Iris pigment epithelial cell (primary cell): ENCODE measurements at regions not wholly inside any gene's neighbourhood (a gene's known extent, or its start where the extent isn't known, plus 50 kb on each side); places are given as distances from the start of the nearest gene placed in this dataset.
A peak's percentile ranks its signal among the peaks of the same experiment; 100 is the strongest.

Source experiments
- DNase-seq: peaks from one replicate; pipeline ENCODE4 v3.0.0-alpha.2; 2011; ENCODE audit warnings: low read depth

DNA sequence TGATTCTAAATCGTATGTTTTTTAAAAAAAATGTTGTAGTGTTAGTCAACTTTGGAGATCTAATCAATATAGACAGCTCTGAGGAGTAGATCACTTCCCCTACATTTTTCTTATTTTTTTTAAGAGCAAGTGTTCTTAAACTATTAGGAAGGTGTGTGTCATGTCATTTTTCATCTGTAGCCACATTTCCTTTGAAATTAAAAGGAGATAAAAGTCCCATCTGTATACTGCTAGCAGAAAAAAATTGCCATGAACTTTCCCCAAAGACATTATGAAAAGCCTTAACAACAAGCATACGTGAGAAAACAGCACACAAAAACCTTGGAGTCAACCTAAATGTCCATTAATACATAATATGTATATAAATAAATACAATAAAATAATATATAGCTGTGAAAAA lies 286.6 kb downstream of the ETS1 start:
- no peak for DNase-seq

DNA sequence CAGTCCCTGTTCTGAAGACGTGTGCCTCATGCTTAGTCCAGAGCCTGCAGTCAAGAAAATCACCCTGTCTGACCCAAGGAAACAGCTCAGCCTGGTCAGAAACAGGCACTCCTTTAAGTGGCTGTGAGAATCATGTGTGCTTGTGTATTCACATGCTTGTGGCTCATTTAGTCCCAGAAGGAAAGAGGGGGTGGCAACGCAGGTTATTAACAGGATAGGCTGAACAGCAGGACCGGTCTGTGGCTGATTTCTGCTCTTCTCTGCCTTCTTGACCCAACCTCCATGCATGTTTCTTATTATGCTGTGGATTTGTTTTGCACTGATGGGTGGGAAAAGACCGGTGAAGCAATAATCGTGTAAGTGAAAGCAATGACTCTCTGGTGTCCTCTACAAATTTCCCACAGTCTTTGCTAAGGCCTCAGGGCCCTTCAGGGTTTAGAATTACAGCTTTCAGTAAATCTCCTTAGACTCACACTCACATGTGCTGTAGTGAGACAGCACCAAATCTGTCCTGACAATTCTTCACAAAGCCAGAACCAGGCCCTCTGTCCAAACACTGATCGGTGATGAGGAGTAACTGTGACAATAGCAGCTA lies 288.1 kb downstream of the ETS1 start:
- DNase-seq = peak; percentile 90

DNA sequence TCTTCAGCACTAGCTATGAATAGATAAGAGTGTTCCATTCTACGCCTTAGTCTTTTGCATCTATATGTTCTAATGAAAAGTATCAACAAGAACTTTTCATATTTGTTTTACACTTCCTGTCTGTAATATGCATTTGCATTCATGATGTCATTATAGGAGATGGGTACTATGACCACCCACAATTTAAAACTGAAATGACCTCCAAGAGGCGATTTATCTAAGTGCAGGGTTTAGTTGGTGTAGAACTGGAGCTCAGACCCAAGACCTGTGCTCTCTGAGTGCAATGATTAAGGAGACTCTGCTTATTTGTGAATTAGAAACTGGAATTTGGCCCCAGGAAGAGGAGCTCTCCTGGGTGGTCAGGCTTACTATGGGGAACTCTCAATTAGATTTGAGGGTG lies 289.1 kb downstream of the ETS1 start:
- no peak for DNase-seq

DNA sequence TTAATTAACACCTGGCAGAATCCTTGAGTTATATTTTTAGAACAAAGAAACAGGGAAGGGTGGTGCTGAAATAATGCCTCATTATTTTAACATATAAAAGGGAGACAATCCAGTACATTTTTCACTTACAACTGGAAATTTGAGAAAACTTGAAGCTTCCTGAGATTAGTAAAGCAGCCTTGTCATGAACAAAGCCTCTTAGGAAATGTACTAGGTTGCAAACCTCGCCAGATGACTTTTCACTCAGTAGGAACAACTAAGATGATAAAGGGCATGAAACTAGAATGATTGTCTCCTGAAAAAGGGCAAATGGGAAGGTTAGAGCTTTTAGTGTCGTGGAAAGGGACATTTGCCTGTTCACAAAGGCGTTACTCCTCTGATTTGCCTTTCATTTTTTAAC lies 289.6 kb downstream of the ETS1 start:
- DNase-seq = peak; percentile 30

DNA sequence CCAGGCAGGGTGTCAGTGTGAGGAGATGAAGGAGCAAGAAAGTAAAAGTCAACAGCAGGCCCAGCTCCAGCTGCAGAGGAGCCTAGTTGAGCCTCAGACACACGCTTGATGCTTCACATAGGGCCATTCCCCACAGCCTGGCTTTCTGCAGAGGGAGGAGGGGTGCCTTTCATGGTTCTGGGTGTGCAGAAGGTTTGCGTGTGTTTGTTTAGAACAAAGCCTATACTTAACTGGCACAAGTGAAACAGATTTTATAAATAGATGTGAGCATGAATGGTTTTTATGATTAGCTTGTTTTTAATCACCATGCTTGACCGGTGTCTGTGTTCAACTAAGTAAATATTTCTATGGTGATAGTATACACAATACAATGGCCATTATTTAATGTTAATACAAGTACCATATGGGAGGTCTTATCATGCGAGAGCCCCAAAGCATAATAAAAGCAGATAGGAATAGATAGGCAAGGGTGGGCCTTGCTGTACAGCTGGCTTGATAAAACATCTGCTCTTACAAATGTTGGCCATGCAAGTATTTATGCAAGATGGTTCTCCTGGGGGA lies 290.2 kb downstream of the ETS1 start:
- DNase-seq = no peak

DNA sequence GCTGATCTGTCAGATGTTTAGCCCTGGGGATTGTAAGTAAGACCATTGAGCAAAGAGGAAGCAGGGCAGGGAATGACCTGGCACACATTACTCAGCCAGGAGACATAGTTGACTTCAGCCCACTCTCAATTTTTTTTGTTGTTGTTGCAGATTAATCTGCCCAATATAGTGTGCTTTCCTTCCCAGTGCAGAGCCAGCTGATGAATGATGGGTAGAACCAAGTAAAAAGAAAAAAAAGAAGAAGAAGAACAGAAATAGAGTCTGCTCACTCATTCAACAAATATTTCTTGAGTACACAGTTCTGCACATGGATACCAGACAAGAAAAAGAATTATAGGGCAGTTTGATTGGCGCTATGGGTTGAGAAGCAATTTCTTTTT lies 292.7 kb downstream of the ETS1 start:
- DNase-seq = peak; percentile 47

DNA sequence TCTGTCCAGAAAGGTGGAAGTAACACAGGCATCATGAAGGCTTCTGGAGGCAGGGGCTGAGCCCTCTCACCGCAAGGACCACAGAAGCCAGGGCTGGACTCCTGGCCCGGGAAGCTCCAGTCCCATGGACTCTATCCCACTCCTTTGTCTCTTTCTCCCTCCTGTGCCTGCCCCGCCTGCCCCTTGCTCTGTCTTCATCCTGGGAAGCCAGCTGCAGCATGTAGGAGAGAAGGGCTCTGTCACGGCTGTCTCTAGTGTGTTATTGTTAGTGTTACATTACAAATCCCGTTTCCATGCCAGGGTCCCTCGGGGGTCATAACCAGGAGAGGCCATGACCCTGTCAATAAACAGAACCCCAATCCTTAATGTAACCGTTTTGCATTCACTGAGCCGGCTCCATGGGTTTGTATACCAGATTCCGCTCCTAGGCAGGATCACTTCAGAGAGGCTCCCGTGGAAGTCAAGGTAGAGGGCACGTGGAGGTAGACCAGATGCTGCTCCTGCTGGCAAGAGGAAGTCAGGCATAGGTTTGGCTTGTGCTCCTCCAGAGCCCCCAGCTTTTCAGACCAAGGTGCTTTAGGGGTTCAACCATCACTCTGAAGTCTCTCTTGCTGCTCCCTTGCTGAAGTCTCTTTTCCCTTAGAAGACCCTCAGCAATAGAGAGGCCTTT lies 293.2 kb downstream of the ETS1 start:
- DNase-seq = no peak

DNA sequence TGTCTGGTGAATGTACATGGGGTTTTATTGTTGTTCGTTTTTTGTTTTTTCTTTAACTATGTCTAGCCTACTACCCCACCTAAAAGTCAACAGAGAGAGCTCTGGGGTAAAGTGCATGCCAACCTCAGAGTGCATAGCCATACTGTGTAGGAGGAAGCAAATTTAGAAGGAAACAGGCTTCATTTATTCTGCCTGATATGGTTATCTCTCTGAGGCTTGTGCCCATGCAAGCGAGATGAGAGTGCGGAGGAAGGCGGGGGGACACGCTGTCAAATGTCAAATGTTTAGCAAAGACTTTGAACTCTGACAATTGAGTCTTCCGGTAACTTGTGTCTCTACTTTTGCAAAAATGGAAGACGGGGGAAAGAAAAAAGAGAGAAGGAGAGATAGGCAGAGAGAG lies 295.5 kb downstream of the ETS1 start:
- DNase-seq = no peak

DNA sequence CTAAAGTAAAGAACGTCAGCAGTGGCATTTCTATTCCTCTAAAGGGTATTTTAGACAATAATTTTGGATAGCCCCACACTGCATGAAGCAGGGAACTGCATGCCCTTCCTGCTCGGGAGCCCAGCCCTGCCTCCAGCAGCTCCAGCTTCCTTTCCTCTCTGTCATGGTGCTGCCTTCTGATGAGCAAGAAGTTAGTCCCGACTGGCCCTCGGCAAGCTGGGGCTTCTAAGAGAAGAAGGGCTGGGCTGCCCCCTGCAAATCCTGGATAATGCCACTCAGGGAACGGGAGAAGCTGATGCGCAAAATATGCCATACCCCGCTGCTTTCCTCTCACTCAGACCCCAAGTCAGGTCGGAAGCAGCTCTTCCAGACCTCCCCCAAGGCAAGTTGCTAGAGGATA lies 296.4 kb downstream of the ETS1 start:
- DNase-seq = peak; percentile 11

DNA sequence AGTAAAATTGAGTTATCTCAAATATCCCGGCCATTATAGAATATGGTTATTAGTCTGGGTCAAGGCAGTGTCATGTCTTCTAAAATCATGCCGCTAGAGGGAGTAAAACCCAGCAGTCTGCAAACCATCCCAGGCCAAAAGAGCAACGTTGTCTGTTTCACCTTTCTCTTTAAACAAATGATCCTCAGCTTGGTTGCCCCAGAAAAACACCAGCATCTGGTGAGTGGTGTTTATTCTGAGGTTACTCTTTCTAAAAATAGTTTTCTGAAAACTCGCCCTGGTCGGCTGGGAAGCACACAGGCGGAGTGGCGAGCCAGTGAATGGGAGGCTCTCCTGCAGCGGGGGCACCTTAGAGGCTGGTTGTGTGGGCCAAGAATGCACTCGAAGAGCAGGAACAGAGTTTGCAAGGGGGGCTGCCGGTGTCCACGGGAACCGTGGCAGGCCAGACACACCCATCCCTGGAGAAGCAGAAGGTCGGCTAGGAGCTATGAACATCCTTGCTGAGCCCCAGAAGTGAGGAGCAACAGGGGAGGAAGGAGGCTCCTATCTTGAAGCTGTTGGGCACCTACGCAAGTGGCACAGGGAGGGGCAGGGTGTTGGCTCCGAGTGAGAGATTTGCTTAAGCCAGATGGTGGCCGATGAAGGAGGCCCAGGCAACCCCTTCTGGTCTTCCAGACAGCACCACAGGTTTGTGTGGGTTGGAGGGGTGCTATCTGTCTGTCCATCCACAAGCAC lies 297.1 kb downstream of the ETS1 start:
- DNase-seq = peak; percentile 90

DNA sequence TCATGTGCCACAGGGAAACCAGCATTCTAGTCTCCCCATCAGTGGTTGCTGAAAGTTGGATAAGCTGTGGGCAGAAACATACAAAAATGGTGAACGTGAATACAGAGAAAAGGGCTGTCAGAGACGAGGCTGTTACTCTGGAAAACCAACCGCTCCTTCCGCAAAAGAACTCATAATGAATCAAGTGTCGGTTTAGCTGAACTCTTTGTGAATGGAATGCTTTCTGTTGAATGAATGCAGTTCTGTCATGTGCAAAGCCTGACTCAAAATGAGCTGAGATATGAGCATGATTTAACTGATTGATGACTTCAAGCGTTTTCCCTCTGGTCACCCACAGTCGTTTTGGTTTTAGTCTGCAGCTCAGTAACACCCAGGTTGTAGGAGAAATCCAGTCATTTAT lies 298.3 kb downstream of the ETS1 start:
- DNase-seq = no peak

DNA sequence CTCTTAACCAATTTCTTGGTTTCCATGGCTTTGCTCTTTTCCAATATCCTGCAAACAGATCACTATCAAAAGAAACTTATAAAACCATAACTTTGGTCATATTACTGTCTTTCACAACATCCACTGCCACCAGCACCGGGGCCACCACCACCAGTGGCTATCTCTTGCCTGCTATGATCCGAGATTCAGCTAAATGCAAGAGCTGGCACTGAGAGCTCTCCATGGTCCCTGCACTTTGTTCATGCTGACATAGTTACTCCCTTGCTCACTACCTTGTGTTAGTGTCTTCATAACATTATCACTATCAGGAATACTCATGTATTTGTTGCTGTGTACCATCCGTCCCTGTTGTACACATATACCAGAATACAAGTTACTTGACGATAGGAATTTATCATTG lies 299.0 kb downstream of the ETS1 start:
- peak; percentile 22 for DNase-seq

DNA sequence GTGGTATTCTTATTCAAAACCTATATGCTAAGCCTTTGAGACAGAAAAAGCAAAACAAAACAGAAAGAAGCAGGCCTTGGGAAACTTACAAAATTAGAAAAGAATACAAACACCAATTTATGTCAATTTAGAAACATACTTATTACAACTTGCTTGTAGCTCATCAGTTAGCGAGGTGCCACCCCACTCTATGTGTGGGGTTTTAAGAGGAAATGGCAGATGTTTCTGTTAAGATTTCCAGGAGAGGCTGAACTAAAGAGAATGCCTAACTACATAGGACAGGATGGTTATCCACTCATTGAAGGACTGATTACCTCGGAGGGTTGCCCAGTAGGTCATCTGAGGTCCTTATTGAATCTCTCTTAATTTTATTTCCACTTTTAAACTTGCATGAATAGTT lies 302.0 kb downstream of the ETS1 start:
- no peak for DNase-seq

DNA sequence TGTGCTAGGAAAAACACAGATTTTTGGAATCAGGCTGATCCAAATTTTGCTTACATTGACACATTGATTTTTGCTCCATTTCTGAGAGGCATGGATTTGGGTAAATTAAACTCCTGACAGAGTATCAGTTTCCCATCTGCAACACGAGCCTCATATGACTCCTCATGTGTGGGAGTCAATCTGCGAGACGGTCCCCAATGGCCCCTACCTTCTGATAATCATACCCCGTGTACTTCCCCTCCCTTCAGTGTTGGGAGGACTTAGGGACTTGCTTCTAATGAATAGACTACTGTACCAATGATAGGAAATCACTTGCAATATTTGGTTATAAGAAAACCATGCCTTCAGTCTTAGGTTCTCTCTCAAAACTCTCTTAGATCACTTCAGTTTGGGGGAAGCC lies 302.7 kb downstream of the ETS1 start:
- no peak for DNase-seq

DNA sequence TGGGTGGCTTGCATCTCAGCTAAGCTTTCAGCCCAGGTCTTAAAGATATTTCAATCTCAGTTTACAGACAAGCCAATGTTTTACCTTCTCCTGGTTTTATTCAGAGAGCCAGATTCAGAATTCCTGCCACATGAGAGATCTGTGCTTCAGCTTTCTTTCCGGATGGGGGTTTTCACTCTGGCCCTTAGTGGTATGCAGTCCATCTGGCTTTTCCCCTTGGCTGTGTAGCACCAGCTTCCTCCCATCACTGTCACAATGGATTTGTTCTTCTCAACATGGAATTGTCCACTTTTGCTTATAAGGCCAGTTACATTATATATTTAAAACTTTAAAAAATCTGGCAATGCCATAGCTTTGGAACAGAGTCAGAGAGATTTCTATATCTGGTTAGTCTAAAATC lies 303.9 kb downstream of the ETS1 start:
- DNase-seq = peak; percentile 21

DNA sequence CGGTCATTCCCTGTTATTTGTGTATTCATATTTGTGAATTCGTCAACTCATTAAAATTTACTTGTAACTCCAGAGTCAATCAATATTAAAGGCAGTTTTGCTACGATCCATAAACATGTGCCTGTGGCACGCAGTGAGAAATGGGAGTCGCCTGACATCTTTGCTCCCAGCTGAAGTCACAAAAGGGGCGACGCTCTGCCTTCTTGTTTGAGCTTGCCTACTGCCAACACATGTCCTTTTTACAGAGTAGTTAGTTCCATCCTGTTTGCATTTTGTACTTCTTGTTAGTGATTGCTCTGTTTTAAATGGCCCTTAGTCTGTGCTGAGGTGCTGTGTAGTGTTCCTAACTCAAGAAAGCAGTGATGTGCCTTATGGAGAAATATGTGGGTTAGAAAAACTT lies 305.3 kb downstream of the ETS1 start:
- DNase-seq = no peak

DNA sequence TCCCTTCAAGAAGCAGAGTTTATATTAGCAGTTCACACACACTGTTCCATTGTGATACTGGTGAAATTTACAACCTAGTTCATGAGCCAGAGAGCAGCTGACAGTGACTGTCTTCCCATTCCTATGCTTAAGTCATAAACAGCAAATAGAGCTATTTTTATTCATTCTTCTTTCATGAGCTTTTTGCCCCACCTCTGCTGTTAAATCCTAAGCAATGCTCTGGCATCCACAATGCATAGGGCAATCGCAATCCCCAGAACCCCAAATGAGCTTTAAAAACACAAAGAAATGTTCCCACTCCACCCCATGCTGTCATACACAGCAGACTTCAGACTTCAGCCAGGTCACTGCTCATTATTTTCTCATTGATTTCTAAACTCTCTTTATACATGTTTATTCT lies 307.5 kb downstream of the ETS1 start:
- DNase-seq = peak; percentile 73

DNA sequence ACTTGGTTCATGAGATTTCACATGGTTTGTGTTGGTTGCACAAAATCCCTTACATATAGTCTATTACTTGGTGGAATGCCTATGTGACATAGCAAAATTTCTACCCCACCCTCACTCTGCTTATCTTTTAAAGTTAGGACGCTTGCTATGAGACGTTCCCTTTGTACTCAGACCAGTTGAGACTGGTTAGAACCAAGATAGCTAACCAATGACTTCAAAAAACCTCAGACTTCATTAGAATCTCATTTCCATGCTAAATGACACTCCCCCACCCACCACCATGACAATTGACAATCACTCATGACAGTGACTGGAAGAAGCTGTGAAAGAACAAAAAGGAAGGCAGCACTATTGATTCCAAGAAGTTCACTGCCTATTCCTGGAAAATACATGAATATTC lies 313.6 kb downstream of the ETS1 start:
- DNase-seq = no peak

DNA sequence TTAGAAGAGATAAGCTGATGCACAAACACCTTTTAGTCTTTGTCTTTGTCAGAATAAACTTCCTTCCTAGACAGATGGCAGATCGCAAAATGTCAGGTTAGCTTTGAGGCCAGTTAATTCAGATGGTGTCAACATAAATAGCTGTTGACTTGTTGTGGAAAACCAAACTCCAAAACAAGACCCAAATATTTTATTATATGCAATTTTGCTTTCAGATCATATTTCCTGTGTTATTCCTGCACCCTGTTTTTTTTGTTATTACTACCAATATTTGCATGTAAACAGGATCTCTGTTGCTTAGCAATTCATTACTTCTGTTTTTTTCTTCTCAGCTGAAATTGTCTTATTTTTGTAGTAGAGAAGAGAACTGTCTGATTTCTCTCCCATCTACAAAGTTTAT lies 316.0 kb downstream of the ETS1 start:
- DNase-seq = no peak

DNA sequence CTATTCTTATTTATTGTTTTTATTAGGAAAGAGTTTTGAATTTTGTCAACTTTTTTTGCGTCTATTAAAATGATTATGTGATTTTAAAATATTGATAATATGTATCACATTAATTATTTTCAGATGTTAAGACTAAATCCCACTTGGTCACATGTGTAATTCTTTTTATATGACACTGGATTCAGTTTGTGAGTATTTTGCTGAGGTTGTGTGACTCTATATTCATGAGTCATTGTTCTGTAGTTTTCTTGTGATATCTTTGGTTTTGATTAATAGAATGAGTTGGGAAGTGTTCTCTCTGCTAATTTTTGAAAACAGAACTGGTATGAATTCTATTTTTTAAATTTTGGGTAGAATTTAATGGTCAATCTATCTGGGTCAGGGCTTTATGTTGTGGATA lies 317.9 kb downstream of the ETS1 start:
- DNase-seq = peak; percentile 9

DNA sequence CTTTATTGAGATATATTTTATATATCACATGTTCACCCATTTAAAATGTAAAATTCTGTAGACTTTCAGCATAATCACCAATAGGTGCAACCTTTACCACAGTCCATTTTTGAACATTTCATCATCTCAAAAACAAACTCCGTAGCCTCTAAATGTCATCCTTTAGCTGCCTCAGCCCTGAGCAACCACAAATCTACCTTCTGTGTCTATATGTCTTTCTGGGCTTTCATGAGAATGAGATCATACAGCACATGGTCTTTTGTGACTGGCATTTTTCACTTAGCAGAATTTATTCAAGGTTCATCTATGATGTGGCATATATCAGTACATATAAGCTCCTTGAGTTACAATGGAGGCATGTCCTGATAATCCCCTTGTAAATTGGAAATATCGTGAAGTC lies 320.5 kb downstream of the ETS1 start:
- DNase-seq = no peak

DNA sequence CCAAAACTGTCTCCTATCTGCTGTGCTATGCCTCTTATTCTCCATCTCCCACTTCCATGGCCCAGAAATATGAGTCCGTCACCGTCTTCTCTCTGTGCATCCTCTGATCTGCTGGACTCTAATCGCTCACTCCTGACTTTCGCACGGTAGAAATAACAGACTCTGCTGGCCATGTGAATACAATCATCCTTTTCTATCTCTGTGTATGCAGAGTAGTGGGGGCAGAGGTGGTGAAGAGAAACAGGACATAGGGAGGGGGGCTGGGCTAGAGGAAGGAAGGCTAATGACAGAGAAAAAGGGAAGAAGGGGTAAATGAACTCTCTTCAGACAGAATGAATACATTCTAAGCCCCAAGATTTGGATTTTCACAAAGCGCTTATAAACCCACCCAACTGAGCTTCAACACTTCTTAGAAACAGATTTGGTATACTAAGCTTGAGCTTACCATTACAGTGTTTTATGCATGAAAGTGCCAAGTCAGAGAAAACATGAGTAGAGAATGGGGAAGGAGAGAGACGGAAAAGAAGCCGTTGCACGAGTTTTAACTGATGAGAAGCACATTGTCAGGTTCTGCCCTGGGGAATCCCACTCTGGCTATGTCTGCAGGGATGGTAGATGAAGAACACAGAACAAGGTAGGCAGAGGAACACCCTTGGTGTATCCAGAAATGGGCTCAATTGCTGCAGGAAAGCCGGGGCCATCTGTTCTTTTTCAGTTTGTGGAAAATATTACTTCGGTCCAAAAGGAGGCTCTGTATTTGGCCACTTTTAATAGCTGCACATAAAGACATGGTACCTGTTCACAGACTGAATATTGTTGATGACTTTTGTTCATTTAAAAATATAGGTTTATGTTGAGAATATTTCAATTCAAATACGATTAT lies 324.7 kb downstream of the ETS1 start:
- no peak for DNase-seq
